B cell (primary cell): ENCODE measurements at regions not wholly inside any gene's neighbourhood (a gene's known extent, or its start where the extent isn't known, plus 50 kb on each side); places are given as distances from the start of the nearest gene placed in this dataset.

Experiments
- EZH2 ChIP-seq: IDR thresholded peaks from 2 replicates; pipeline ENCODE4 v1.6.1; 2012; ENCODE audit warnings: borderline replicate concordance, low read depth, mild to moderate bottlenecking, moderate library complexity, low read length; ENCODE audit not compliant: insufficient read depth, poor library complexity, severe bottlenecking
- TF ChIP-seq, protein P1 (sequence below): fragments of 200-600 bp; IDR thresholded peaks from one replicate; pipeline ENCODE4 v1.8.0; 2022; ENCODE audit warnings: antibody characterized with exemption, mild to moderate bottlenecking

DNA sequence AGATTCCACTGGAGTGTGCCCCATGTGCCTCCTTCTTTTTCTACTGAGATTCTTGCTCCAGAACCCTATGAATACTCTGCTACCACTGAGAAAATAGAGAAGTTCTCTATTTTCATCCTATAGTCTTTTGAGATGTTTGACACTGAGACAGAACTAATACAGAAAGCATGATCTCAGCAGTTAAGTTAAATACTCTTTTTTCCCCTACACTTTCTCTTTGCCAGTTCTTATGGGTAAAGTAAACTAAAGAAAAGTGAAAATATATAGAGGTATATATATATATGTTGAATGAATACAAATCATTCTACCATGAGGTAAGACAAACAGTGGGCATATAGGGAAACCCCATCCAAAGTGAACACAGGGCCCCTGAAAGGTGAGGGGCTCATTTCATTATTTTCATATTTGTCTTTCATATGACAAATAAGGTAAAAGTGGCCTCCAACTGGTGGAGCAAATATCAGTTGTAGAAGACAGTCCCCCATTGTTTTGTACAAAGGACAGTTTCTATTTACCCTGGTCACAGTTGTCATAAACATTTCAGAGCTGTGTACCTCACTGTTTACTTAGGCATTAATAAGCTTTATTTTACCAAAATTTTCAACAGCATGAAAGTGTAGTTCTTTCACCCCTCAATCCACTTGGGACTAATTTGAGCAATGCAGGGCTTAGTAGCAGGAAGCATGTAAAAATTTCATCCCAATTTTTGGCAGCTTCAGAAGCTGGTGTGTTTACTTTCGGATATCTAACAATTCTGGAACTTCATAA is 188.3 kb upstream of the MARCKS start:
- TF ChIP-seq, protein P1, sequence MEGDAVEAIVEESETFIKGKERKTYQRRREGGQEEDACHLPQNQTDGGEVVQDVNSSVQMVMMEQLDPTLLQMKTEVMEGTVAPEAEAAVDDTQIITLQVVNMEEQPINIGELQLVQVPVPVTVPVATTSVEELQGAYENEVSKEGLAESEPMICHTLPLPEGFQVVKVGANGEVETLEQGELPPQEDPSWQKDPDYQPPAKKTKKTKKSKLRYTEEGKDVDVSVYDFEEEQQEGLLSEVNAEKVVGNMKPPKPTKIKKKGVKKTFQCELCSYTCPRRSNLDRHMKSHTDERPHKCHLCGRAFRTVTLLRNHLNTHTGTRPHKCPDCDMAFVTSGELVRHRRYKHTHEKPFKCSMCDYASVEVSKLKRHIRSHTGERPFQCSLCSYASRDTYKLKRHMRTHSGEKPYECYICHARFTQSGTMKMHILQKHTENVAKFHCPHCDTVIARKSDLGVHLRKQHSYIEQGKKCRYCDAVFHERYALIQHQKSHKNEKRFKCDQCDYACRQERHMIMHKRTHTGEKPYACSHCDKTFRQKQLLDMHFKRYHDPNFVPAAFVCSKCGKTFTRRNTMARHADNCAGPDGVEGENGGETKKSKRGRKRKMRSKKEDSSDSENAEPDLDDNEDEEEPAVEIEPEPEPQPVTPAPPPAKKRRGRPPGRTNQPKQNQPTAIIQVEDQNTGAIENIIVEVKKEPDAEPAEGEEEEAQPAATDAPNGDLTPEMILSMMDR = no peak
- no peak for TF ChIP-seq EZH2
